GM21528 (cell line): ENCODE measurements at regions not wholly inside any gene's neighbourhood (a gene's known extent, or its start where the extent isn't known, plus 50 kb on each side); places are given as distances from the start of the nearest gene placed in this dataset.

Experiments
- ATAC-seq: cut with Tn5 transposase; IDR thresholded peaks from one replicate; pipeline ENCODE4 v1.9.1; 2021; ENCODE audit warnings: mild to moderate bottlenecking, moderate library complexity; ENCODE audit not compliant: unreplicated experiment, low FRiP score

- ATAC-seq, result no peak
Observed at GRCh38 chr12:126663304-126664094, 1598.3 kb downstream of the AACS start.

GRCh38 chr12:126667339-126667738 lies 1599.6 kb upstream of the TMEM132C start:
- no peak for ATAC-seq

GRCh38 chr12:126668538-126668937 lies 1598.4 kb upstream of the TMEM132C start:
- no peak for ATAC-seq

- ATAC-seq, result no peak
Observed at GRCh38 chr12:126668961-126669360, 1598.0 kb upstream of the TMEM132C start.

GRCh38 chr12:126676434-126676833 lies 1590.5 kb upstream of the TMEM132C start:
- no peak for ATAC-seq

- no peak for ATAC-seq
Observed at GRCh38 chr12:126681676-126682075, 1585.3 kb upstream of the TMEM132C start.

GRCh38 chr12:126684703-126685102 lies 1582.3 kb upstream of the TMEM132C start:
- no peak for ATAC-seq

GRCh38 chr12:126685636-126686035 lies 1581.3 kb upstream of the TMEM132C start:
- no peak for ATAC-seq

GRCh38 chr12:126688556-126688955 lies 1578.4 kb upstream of the TMEM132C start:
- ATAC-seq, result no peak

- ATAC-seq, result no peak
Observed at GRCh38 chr12:126700096-126700495, 1566.9 kb upstream of the TMEM132C start.

GRCh38 chr12:126704609-126705008 lies 1562.4 kb upstream of the TMEM132C start:
- ATAC-seq, result no peak

- no peak for ATAC-seq
Observed at GRCh38 chr12:126706300-126706699, 1560.7 kb upstream of the TMEM132C start.

- ATAC-seq, result no peak
Observed at GRCh38 chr12:126708492-126708896, 1558.5 kb upstream of the TMEM132C start.

- no peak for ATAC-seq
Observed at GRCh38 chr12:126718365-126718764, 1548.6 kb upstream of the TMEM132C start.

- no peak for ATAC-seq
Observed at GRCh38 chr12:126719912-126720705, 1546.9 kb upstream of the TMEM132C start.

GRCh38 chr12:126726481-126727217 lies 1540.3 kb upstream of the TMEM132C start:
- ATAC-seq, result no peak

GRCh38 chr12:126727218-126728075 lies 1539.5 kb upstream of the TMEM132C start:
- ATAC-seq, result no peak

GRCh38 chr12:126734296-126734695 lies 1532.7 kb upstream of the TMEM132C start:
- no peak for ATAC-seq

- ATAC-seq, result no peak
Observed at GRCh38 chr12:126734710-126735109, 1532.3 kb upstream of the TMEM132C start.
